MCF 10A (cell line): ENCODE measurements at regions not wholly inside any gene's neighbourhood (a gene's known extent, or its start where the extent isn't known, plus 50 kb on each side); places are given as distances from the start of the nearest gene placed in this dataset.
A peak's percentile ranks its signal among the peaks of the same experiment; 100 is the strongest.

Source experiments
- BruUV-seq: library from RNA; stranded (reverse); fragments of 400-500 nt; replicated peaks from 2 replicates; lab custom pipeline; 2021; lab: Mats Ljungman, UMichigan
- CTCF ChIA-PET: fragments of 300-600 bp; sonication (Branson Sonifier 250); formaldehyde crosslinking; extraction: SDS; loops from one replicate; lab custom pipeline; 2021; ENCODE audit warnings: antibody characterized with exemption, inconsistent platforms; lab: Yijun Ruan, JAX
- POLR2A ChIA-PET: fragments of 300-600, 350-650 bp; sonication (Branson Sonifier 250); formaldehyde crosslinking; extraction: SDS; loops from one replicate; lab custom pipeline; 2020; ENCODE audit warnings: antibody characterized with exemption, inconsistent platforms; lab: Yijun Ruan, JAX
- DNase-seq: peaks from one replicate; pipeline ENCODE4 v3.0.0-alpha.2; 2018; ENCODE audit not compliant: unreplicated experiment
- H3K27ac Mint-ChIP-seq: one replicate; pipeline ENCODE4 v1.8.0; 2022; ENCODE audit warnings: mild to moderate bottlenecking, low read depth, mixed read lengths; ENCODE audit not compliant: unreplicated experiment
- H3K27me3 Mint-ChIP-seq: one replicate; pipeline ENCODE4 v1.8.0; 2022; ENCODE audit warnings: mixed read lengths; ENCODE audit not compliant: insufficient read depth, unreplicated experiment
- H3K36me3 Mint-ChIP-seq: one replicate; pipeline ENCODE4 v1.8.0; 2022; ENCODE audit warnings: mild to moderate bottlenecking, moderate library complexity, mixed read lengths; ENCODE audit not compliant: insufficient read depth, unreplicated experiment
- H3K4me1 Mint-ChIP-seq: one replicate; pipeline ENCODE4 v1.8.0; 2022; ENCODE audit warnings: mixed read lengths; ENCODE audit not compliant: insufficient read depth, unreplicated experiment
- H3K4me3 Mint-ChIP-seq: one replicate; pipeline ENCODE4 v1.8.0; 2022; ENCODE audit warnings: mild to moderate bottlenecking, moderate library complexity, mixed read lengths; ENCODE audit not compliant: unreplicated experiment
- H3K9me3 Mint-ChIP-seq: one replicate; pipeline ENCODE4 v1.8.0; 2022; ENCODE audit warnings: mixed read lengths; ENCODE audit not compliant: unreplicated experiment
- intact Hi-C: fragments of 100-400 bp; cut with micrococcal nuclease; formaldehyde crosslinking; loops from 2 replicates; pipeline ENCODE4 v1.14.1; 2022
- TF ChIP-seq, protein P1 (sequence below): fragments of 200-600 bp; IDR thresholded peaks from one replicate; pipeline ENCODE4 v1.8.0; 2022; ENCODE audit warnings: antibody characterized with exemption, mild to moderate bottlenecking; ENCODE audit not compliant: unreplicated experiment

- Mint-ChIP-seq H3K36me3 (no peaks in the 10 kb centered on the region), H3K4me1 (no peaks in the 10 kb centered on the region), H3K27ac (no peak overlapping the region), H3K27me3 (no peaks in the 10 kb centered on the region), H3K4me3 (no peak overlapping the region), H3K9me3 (no peaks in the 10 kb centered on the region)
- TF ChIP-seq, protein P1, sequence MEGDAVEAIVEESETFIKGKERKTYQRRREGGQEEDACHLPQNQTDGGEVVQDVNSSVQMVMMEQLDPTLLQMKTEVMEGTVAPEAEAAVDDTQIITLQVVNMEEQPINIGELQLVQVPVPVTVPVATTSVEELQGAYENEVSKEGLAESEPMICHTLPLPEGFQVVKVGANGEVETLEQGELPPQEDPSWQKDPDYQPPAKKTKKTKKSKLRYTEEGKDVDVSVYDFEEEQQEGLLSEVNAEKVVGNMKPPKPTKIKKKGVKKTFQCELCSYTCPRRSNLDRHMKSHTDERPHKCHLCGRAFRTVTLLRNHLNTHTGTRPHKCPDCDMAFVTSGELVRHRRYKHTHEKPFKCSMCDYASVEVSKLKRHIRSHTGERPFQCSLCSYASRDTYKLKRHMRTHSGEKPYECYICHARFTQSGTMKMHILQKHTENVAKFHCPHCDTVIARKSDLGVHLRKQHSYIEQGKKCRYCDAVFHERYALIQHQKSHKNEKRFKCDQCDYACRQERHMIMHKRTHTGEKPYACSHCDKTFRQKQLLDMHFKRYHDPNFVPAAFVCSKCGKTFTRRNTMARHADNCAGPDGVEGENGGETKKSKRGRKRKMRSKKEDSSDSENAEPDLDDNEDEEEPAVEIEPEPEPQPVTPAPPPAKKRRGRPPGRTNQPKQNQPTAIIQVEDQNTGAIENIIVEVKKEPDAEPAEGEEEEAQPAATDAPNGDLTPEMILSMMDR, result no peak
- intact Hi-C loops, result no loop called here
- ChIA-PET POLR2A (interaction anchor here (0.6 kb wide), 2 partner anchors 161 to 472 kb away, joined by 3 to 5 read pairs; no protein-coding TSS in a partner anchor), CTCF (no interaction called here)
- BruUV-seq, result no TSS peak
- peak; percentile 27 for DNase-seq
These were observed 124.8 kb upstream of the SLIT2 start for GRCh38 chr4:20126906-20127305.

- Mint-ChIP-seq H3K27ac (no peak overlapping the region), H3K4me1 (no peaks in the 10 kb centered on the region), H3K9me3 (no peaks in the 10 kb centered on the region), H3K27me3 (no peaks in the 10 kb centered on the region), H3K4me3 (no peak overlapping the region), H3K36me3 (no peaks in the 10 kb centered on the region)
- POLR2A ChIA-PET, result no interaction called here
- DNase-seq, result no peak
- intact Hi-C loops, result no loop called here
- TF ChIP-seq, protein P1, result no peak
- no TSS peak for BruUV-seq
- CTCF ChIA-PET, result interaction anchor here (0.7 kb wide), 1 partner anchor 1225 kb away, joined by 3 read pairs; no protein-coding TSS in a partner anchor
These were observed 127.2 kb upstream of the SLIT2 start for GRCh38 chr4:20124317-20125026.

DNA sequence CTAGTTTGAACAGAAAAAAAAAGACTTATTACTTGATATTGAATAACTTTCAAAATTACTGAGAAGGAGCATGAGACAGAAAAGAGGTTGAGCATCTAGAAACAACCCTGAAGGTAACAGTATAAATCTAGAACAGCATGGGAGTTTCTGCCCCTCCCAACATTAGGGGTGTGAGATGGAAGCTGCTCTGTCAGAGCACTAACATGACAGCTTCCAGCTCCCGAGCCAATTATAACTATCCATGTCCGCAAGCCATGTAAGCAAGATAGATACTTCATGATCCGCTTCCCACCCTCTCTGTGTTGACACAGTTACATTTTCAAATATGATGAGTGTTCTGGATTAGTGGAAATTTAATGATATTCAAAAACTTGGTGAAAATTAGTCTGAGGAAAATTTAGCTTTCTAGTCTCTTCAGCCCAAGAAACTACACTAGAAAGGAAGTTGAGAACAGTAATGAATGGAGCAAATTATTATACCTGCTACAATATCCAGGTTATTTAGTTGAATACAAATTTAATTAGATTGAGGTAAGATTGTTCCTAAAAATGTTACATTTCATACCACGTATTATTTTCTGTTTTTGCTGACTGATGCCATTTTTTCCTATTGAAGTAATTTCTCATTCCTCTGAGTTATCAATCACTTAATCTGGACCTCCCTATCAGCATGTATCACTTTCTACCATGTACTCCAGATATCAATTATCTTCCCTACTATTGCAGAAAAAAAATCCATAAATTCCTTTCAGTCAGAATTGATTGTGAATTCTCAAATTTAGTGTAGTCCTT, 129.3 kb upstream of the SLIT2 start:
- POLR2A ChIA-PET, result interaction anchor here (0.8 kb wide), 1 partner anchor 13 kb away, joined by 3 read pairs; no protein-coding TSS in a partner anchor
- no TSS peak for BruUV-seq
- TF ChIP-seq, protein P1, result no peak
- DNase-seq, result no peak
- intact Hi-C loops, result no loop called here
- Mint-ChIP-seq H3K27ac (no peak overlapping the region), H3K36me3 (no peaks in the 10 kb centered on the region), H3K4me1 (no peaks in the 10 kb centered on the region), H3K27me3 (no peaks in the 10 kb centered on the region), H3K4me3 (no peak overlapping the region), H3K9me3 (no peaks in the 10 kb centered on the region)
- CTCF ChIA-PET, result no interaction called here

DNA sequence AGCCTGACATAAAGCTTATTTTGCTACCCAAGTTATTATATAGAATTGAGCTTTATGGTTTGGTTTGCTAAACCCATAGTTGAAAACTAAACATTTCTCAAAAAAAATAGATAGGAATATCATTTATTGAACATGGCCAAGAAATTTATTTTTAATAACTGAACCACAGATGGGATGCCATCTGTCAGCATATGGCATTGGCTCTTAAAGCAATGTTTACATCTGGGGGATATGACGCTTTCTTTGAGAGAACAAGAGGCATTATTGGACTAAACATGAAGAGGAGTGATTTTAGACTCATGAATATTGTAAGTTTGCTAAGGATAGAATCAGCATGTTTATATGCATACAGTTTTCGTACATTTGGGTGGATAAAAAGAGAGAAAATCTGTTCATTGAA, 132.6 kb upstream of the SLIT2 start:
- no peaks in the 10 kb centered on the region for H3K36me3 Mint-ChIP-seq
- no TSS peak for BruUV-seq
- no peaks in the 10 kb centered on the region for H3K27me3 Mint-ChIP-seq
- H3K27ac Mint-ChIP-seq, result no peak overlapping the region
- CTCF ChIA-PET, result no interaction called here
- intact Hi-C loops, result no loop called here
- no peaks in the 10 kb centered on the region for H3K4me1 Mint-ChIP-seq
- POLR2A ChIA-PET, result no interaction called here
- no peak overlapping the region for H3K4me3 Mint-ChIP-seq
- TF ChIP-seq, protein P1, result no peak
- DNase-seq, result no peak
- H3K9me3 Mint-ChIP-seq, result peaks cover 3% of the 10 kb centered on the region
